ENCODE measurements at regions not wholly inside any gene's neighbourhood (a gene's known extent, or its start where the extent isn't known, plus 50 kb on each side); places are given as distances from the start of the nearest gene placed in this dataset.
"Not testable (repeated sequence)": the region's sequence is repeated elsewhere in the genome, so short reads cannot be mapped to it uniquely, and the experiment has no call there.

DNA sequence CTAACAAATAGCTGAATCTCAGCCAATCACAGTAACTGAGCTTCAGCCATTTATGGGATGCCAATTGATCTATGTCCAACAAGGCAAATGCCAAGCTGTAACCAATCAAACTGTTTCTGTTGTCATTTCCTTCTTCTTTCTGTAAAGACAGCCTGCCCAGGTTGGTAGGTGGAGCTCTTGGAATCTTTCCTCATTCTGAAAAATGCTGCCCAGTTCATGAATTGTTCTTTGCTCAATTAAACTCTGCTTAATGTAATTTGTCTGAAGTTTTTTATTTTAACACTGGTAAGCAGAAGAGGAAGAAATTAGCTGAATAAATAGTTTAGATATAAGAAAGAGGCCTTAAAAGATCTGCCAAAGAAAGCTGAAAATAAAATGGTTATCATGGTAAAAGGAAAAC is 1235.6 kb downstream of the EFNA5 start:
- TF ChIP-seq, protein P1, sequence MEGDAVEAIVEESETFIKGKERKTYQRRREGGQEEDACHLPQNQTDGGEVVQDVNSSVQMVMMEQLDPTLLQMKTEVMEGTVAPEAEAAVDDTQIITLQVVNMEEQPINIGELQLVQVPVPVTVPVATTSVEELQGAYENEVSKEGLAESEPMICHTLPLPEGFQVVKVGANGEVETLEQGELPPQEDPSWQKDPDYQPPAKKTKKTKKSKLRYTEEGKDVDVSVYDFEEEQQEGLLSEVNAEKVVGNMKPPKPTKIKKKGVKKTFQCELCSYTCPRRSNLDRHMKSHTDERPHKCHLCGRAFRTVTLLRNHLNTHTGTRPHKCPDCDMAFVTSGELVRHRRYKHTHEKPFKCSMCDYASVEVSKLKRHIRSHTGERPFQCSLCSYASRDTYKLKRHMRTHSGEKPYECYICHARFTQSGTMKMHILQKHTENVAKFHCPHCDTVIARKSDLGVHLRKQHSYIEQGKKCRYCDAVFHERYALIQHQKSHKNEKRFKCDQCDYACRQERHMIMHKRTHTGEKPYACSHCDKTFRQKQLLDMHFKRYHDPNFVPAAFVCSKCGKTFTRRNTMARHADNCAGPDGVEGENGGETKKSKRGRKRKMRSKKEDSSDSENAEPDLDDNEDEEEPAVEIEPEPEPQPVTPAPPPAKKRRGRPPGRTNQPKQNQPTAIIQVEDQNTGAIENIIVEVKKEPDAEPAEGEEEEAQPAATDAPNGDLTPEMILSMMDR (IDR thresholded peaks at IDR 0.05; ENCODE audit: extremely low read depth, insufficient read depth, missing control alignments): no peak
- DNase-seq (ENCODE audit: low spot score): no peak
- in situ Hi-C loops (cut with MboI; ENCODE audit: low pct_unique_long_range_greater_than_20kb, low sequenced_read_pairs, unreplicated experiment): no loop called here

DNA sequence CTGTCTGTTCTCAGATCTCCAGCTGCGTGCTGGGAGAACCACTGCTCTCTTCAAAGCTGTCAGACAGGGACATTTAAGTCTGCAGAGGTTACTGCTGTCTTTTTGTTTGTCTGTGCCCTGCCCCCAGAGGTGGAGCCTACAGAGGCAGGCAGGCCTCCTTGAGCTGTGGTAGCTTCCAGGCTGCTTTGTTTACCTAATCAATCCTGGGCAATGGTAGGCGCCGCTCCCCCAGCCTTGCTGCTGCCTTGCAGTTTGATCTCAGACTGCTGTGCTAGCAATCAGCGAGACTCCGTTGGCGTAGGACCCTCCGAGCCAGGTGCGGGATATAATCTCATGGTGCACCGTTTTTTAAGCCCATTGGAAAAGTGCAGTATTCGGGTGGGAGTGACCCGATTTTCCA is 1240.0 kb downstream of the EFNA5 start:
- in situ Hi-C loops (cut with MboI; ENCODE audit: low pct_unique_long_range_greater_than_20kb, low sequenced_read_pairs, unreplicated experiment); DNase-seq (ENCODE audit: low spot score): not testable (repeated sequence)

DNA sequence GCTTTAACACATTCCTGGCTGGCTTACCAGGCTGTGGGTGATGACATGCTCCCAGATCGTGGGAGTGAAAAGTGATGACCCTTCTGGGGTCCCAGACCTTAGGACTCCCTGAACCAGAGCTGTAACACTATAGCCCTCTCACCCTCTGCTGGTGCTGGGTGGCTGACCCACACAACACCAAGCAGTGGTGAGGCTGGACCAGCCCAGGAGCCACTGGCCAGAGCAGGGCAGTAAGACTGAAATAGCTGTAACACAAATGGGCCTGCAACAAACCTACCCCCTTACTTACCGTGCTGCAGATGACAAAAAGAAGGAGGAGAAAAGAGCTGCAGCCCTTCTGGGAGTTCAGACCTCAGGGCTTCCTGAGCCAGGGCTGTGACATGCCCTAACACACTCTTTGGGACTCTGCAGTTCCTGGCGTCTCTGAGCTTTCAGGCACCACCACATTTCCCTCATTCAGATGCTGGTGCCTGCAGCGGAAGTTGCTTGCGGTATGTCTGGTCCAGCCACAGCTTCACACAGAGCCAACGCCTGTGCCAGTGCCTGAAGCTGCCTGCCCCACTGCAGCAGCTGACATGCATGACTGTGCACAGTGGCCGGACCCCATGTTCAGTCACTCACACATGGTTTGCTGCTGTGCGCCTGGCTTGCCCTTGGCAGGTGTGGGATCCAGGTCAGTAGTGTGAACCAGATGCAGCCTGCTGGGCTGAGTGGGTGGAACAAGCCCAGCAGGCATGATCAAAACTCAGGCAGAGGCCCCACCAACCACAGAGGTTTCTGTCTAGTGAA is 1247.4 kb downstream of the EFNA5 start:
- DNase-seq (ENCODE audit: low spot score): no peak
- TF ChIP-seq, protein P1 (IDR thresholded peaks at IDR 0.05; ENCODE audit: extremely low read depth, insufficient read depth, missing control alignments): no peak
- in situ Hi-C loops (cut with MboI; ENCODE audit: low pct_unique_long_range_greater_than_20kb, low sequenced_read_pairs, unreplicated experiment): no loop called here

DNA sequence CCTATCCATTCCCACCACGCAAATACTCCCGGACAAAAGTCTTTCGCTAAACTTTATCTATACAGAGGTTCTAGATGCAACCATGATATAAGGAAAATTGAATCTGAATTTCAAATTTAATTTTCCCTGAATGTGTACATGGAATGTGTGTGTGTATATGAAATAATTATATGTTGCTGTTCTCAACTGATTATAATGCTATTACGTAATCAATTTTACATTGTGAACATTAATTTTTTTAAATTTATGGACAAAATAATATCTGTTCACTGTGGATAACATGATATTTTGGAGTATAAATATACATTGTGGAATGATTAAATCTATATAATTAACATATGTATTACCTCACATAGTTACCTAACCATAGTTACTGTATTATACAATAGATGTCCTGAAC is 1250.6 kb downstream of the EFNA5 start:
- TF ChIP-seq, protein P1 (IDR thresholded peaks at IDR 0.05; ENCODE audit: extremely low read depth, insufficient read depth, missing control alignments): no peak
- no peak for DNase-seq (ENCODE audit: low spot score)
- in situ Hi-C loops (cut with MboI; ENCODE audit: low pct_unique_long_range_greater_than_20kb, low sequenced_read_pairs, unreplicated experiment): no loop called here

DNA sequence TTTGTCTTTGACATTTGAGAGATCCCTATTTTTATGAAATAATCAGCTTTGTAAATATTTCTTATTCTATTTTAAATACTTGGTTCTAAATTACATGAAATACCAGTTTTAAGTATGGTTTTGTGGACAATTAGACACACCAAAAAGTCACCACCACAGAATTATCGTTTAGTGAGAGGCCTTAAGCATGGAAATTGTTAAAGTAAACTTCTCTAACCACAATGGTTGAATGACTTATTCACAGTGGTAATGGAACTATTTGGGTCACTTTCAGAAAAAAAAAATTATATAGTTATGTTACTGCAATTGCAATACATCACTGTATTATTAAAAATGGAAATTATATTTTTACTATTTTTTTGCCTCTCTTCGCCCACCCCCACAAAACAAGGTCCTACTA is 1252.5 kb downstream of the EFNA5 start:
- in situ Hi-C loops (cut with MboI; ENCODE audit: low pct_unique_long_range_greater_than_20kb, low sequenced_read_pairs, unreplicated experiment): no loop called here
- TF ChIP-seq, protein P1 (IDR thresholded peaks at IDR 0.05; ENCODE audit: extremely low read depth, insufficient read depth, missing control alignments): no peak
- no peak for DNase-seq (ENCODE audit: low spot score)

DNA sequence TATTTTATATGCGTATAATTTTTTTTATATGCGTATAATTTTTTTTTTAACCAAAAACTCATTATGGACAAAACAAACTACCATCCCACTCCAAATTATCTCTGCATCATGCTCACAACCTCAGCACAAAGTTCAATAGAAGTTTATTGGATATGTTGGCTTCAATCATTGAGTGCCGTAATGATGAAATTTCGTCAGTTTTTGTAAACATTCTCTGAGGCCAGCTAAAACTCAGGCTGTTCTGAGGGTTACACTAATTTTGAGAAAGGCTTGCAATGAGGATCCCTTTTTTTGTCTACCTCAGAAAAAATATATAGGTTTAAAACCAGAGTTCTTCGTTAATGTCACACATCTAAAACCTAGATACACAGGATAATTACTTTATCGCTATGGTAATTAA is 1253.2 kb downstream of the EFNA5 start:
- TF ChIP-seq, protein P1 (IDR thresholded peaks at IDR 0.05; ENCODE audit: extremely low read depth, insufficient read depth, missing control alignments): no peak
- in situ Hi-C loops (cut with MboI; ENCODE audit: low pct_unique_long_range_greater_than_20kb, low sequenced_read_pairs, unreplicated experiment): no loop called here
- no peak for DNase-seq (ENCODE audit: low spot score)

DNA sequence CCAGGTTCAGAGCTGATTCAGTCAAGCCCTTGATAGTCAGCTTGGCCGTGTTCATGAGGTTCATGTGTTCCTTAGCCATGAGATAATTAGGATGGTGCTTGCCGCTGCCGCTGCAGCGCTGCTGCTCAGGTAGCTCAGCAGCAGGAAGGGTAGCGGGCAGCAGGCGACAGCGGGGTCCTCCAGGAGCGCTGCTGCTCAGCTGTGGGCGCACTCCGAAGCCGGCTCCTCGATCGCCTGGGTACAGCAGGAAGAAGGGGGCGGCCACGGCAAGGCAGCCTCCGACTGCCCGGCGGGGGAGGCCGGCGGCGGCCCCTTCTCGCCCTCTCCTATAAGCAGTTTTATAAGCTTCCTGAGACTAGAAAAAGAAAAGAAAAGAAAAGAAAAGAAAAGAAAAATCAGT is 1253.6 kb downstream of the EFNA5 start:
- in situ Hi-C loops (cut with MboI; ENCODE audit: low pct_unique_long_range_greater_than_20kb, low sequenced_read_pairs, unreplicated experiment): no loop called here
- DNase-seq (ENCODE audit: low spot score): no peak
- TF ChIP-seq, protein P1 (IDR thresholded peaks at IDR 0.05; ENCODE audit: extremely low read depth, insufficient read depth, missing control alignments): no peak
